Naive thymus-derived CD4-positive, alpha-beta T cell (primary cell): ENCODE measurements at regions not wholly inside any gene's neighbourhood (a gene's known extent, or its start where the extent isn't known, plus 50 kb on each side); places are given as distances from the start of the nearest gene placed in this dataset.

Experiments used
- ATAC-seq: fragments of 150-1000 bp; cut with Tn5 transposase; 2 replicates; pipeline ENCODE4 v1.10.0; 2021; ENCODE audit warnings: mild to moderate bottlenecking, moderate library complexity
- CTCF ChIA-PET: fragments of 350-600 bp; sonication (Branson Sonifier 250); formaldehyde crosslinking; loops from one replicate; lab custom pipeline; 2021; ENCODE audit warnings: antibody characterized with exemption; lab: Charles Lee
- POLR2A ChIA-PET: fragments of 350-600 bp; sonication (Branson Sonifier 250); formaldehyde crosslinking; loops from one replicate; lab custom pipeline; 2021; ENCODE audit warnings: antibody characterized with exemption, inconsistent platforms; lab: Charles Lee
- DNase-seq, 9 donors: peaks; one replicate each; pipeline versions ENCODE4 v3.0.0 to v3.0.0-alpha.2; 2020 to 2022; ENCODE audit warnings: mixed read lengths in 1 of 9
- H3K27ac ChIP-seq: one replicate; pipeline ENCODE4 v1.7.0; 2013; ENCODE audit warnings: mild to moderate bottlenecking, low read depth, low read length, moderate library complexity
- H3K27me3 ChIP-seq, 2 donors: one replicate each; pipeline ENCODE4 v1.7.0; 2013; ENCODE audit warnings: low read length in 2 of 2, mild to moderate bottlenecking in 2 of 2, moderate library complexity in 2 of 2; ENCODE audit not compliant: control insufficient read depth in 2 of 2, insufficient read depth in 2 of 2
- H3K36me3 ChIP-seq, 3 experiments: 1 replicate in 2 of 3; 2 replicates in 1 of 3; pipeline ENCODE4 v1.7.0; 2013; ENCODE audit warnings: low read length in 3 of 3, mild to moderate bottlenecking in 3 of 3, moderate library complexity in 1 of 3; ENCODE audit not compliant: insufficient read depth in 3 of 3, control insufficient read depth in 2 of 3
- H3K4me1 ChIP-seq, 2 donors: one replicate each; pipeline ENCODE4 v1.7.0; 2013; ENCODE audit warnings: low read length in 2 of 2, mild to moderate bottlenecking in 2 of 2, moderate library complexity in 1 of 2; ENCODE audit not compliant: control insufficient read depth in 2 of 2, insufficient read depth in 2 of 2
- H3K4me3 ChIP-seq: 2 replicates; pipeline ENCODE4 v1.7.0; 2013; ENCODE audit warnings: mild to moderate bottlenecking, low read length
- H3K9me3 ChIP-seq, 3 experiments: 1 replicate in 2 of 3; 2 replicates in 1 of 3; pipeline ENCODE4 v1.7.0; 2013; ENCODE audit warnings: low read length in 3 of 3; ENCODE audit not compliant: control insufficient read depth in 2 of 3
- H3K27ac Mint-ChIP-seq, 9 donors: one replicate each; pipeline ENCODE4 v1.8.0; 2020 to 2022; ENCODE audit warnings: mixed read lengths in 9 of 9, mild to moderate bottlenecking in 8 of 9, moderate library complexity in 5 of 9, inconsistent platforms in 2 of 9
- H3K27me3 Mint-ChIP-seq, 5 donors: one replicate each; pipeline ENCODE4 v1.8.0; 2021 to 2022; ENCODE audit warnings: mixed read lengths in 5 of 5, mild to moderate bottlenecking in 1 of 5
- H3K36me3 Mint-ChIP-seq, 5 donors: one replicate each; pipeline ENCODE4 v1.8.0; 2020 to 2022; ENCODE audit warnings: mixed read lengths in 5 of 5, mild to moderate bottlenecking in 3 of 5, inconsistent platforms in 1 of 5
- H3K4me1 Mint-ChIP-seq, 7 donors: one replicate each; pipeline ENCODE4 v1.8.0; 2020 to 2022; ENCODE audit warnings: mixed read lengths in 7 of 7, mild to moderate bottlenecking in 3 of 7, inconsistent platforms in 1 of 7
- H3K4me3 Mint-ChIP-seq, 10 donors: one replicate each; pipeline ENCODE4 v1.8.0; 2020 to 2022; ENCODE audit warnings: mild to moderate bottlenecking in 10 of 10, mixed read lengths in 10 of 10, moderate library complexity in 6 of 10, inconsistent platforms in 2 of 10
- H3K9me3 Mint-ChIP-seq, 11 donors: one replicate each; pipeline ENCODE4 v1.8.0; 2020 to 2022; ENCODE audit warnings: mixed read lengths in 11 of 11, mild to moderate bottlenecking in 4 of 11, inconsistent platforms in 1 of 11, moderate library complexity in 1 of 11
- intact Hi-C, 2 donors: fragments of 100-400 bp; cut with micrococcal nuclease; formaldehyde crosslinking; loops; one replicate each; pipeline ENCODE4 v1.15.1; 2023

DNA sequence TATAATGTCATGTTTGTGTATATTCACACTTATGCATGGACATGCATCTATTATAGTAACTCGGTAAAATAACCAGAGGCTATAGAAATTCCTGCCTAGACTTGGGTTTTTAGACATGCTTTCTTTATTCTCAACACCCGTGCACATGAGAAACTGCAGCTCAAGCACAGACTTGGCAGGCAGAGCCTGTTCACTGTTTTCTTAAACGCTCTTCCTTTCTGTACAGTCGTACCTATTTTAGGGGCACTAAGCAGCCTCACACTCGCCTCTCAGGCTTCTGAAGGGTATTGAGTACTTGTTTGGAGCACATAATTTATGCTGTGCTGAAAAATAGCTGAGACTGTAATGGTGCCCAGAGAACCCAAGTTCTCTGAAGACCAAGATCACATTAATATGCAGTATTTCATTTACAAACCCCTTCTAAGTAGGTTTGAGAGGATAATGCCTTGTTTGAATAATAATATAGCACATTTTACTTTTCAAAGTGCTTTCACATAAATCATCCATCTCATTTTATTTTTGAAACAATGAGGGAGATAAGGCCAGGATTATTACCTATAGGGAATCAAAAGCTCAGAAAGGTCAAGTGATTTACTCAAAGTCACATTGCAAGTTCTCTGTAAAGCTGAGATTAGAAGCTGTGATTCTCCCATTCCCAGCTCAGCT lies 429.9 kb downstream of the SPRY2 start:
- ChIA-PET POLR2A (no interaction called here), CTCF (no interaction called here)
- H3K36me3 ChIP-seq, result no peaks in the 10 kb centered on the region
- no peak for ATAC-seq
- intact Hi-C loops, result no loop called here
- H3K27ac Mint-ChIP-seq, result no peak overlapping the region
- H3K27me3 Mint-ChIP-seq, result no peaks in the 10 kb centered on the region
- H3K27me3 ChIP-seq, result no peaks in the 10 kb centered on the region
- H3K4me1 ChIP-seq, result no peaks in the 10 kb centered on the region
- peaks cover 0 to 1% (median 0%) of the 10 kb centered on the region in 11 donors for H3K9me3 Mint-ChIP-seq
- H3K4me3 ChIP-seq, result no peak overlapping the region
- no peak for DNase-seq
- no peaks in the 10 kb centered on the region for H3K36me3 Mint-ChIP-seq
- no peak overlapping the region for H3K4me3 Mint-ChIP-seq
- no peaks in the 10 kb centered on the region for H3K9me3 ChIP-seq
- no peak overlapping the region for H3K27ac ChIP-seq
- no peaks in the 10 kb centered on the region for H3K4me1 Mint-ChIP-seq

DNA sequence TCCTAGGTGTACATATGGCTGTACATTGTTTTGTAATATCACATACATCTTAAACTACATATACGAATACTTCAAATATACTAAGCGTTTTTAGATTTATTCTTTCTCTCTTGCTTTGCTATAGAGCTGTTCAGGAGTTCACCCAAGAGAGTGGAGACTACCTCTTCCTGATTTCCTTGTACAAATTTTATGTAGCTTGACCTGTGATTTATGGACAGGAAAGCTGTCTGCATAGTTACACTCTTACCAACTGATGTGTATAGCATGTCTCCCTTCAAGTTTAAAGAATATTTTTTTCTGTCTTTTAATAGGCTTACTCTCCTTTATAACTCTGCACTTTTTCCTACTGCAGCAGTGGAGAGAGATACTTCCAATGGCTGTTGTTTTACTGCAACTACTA lies 428.7 kb downstream of the NDFIP2 start:
- H3K4me3 ChIP-seq, result no peak overlapping the region
- H3K4me1 Mint-ChIP-seq, result no peaks in the 10 kb centered on the region
- H3K27ac ChIP-seq, result no peak overlapping the region
- H3K36me3 ChIP-seq, result no peaks in the 10 kb centered on the region
- peaks cover 0 to 1% (median 0%) of the 10 kb centered on the region in 11 donors for H3K9me3 Mint-ChIP-seq
- intact Hi-C loops, result no loop called here
- CTCF ChIA-PET, result no interaction called here
- no peak for DNase-seq
- H3K36me3 Mint-ChIP-seq, result no peaks in the 10 kb centered on the region
- H3K27me3 ChIP-seq, result no peaks in the 10 kb centered on the region
- no peaks in the 10 kb centered on the region for H3K4me1 ChIP-seq
- H3K27ac Mint-ChIP-seq, result no peak overlapping the region
- POLR2A ChIA-PET, result no interaction called here
- H3K4me3 Mint-ChIP-seq, result no peak overlapping the region
- no peak for ATAC-seq
- no peaks in the 10 kb centered on the region for H3K9me3 ChIP-seq
- H3K27me3 Mint-ChIP-seq, result no peaks in the 10 kb centered on the region

DNA sequence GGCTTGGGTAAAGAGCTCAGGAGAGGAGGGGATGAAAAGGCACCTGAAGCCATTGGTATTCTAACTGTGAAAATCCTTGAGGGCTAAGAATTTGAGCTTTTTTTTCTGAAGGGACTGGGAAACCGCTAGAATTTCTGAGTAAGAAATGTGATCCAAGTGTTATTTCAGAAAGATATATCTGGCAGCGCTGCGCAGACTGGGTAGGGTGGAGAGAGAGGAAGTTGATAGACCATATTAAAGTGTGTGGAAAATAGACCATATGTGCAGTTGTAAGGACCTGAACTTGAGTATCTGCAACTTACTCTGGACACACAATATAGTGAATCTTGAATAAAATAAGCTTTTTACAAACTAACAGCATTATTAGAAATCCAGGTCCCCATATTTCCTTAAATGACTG lies 427.4 kb downstream of the NDFIP2 start:
- no peaks in the 10 kb centered on the region for H3K4me1 ChIP-seq
- DNase-seq (no peak), ATAC-seq (no peak)
- no peaks in the 10 kb centered on the region for H3K27me3 ChIP-seq
- intact Hi-C loops, result no loop called here
- H3K36me3 ChIP-seq, result no peaks in the 10 kb centered on the region
- H3K27ac ChIP-seq, result no peak overlapping the region
- CTCF ChIA-PET, result no interaction called here
- Mint-ChIP-seq H3K27me3 (no peaks in the 10 kb centered on the region), H3K36me3 (no peaks in the 10 kb centered on the region), H3K27ac (no peak overlapping the region), H3K9me3 (peaks cover 0 to 1% (median 0%) of the 10 kb centered on the region in 11 donors), H3K4me1 (no peaks in the 10 kb centered on the region), H3K4me3 (no peak overlapping the region)
- no peaks in the 10 kb centered on the region for H3K9me3 ChIP-seq
- POLR2A ChIA-PET, result no interaction called here
- no peak overlapping the region for H3K4me3 ChIP-seq

DNA sequence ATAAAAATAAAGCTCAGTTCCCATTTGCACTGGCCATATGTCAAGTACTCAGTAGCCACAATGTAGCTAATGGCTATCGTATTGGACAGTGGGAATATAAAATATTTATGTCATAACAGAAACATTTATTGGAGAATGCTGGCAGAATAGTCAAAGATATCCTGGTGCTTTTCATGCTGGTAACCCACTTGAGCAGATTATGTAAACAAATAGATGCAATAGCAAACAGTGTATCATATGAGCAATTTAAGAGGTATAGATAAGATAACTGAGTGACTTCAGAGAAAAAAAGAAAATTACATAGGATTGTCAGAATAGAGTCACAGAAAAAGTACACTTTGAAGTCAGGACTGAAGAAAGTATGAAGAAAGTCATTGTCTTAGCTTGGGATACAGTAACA lies 426.6 kb downstream of the NDFIP2 start:
- Histone ChIP-seq H3K27me3 (no peaks in the 10 kb centered on the region), H3K9me3 (no peaks in the 10 kb centered on the region), H3K36me3 (no peaks in the 10 kb centered on the region), H3K4me3 (no peak overlapping the region), H3K27ac (no peak overlapping the region), H3K4me1 (no peaks in the 10 kb centered on the region)
- Mint-ChIP-seq H3K9me3 (peaks cover 0 to 2% (median 0%) of the 10 kb centered on the region in 11 donors), H3K36me3 (no peaks in the 10 kb centered on the region), H3K27me3 (no peaks in the 10 kb centered on the region), H3K4me1 (no peaks in the 10 kb centered on the region), H3K4me3 (no peak overlapping the region), H3K27ac (no peak overlapping the region)
- DNase-seq (no peak), ATAC-seq (no peak)
- intact Hi-C loops, result no loop called here
- CTCF ChIA-PET, result no interaction called here
- POLR2A ChIA-PET, result no interaction called here

DNA sequence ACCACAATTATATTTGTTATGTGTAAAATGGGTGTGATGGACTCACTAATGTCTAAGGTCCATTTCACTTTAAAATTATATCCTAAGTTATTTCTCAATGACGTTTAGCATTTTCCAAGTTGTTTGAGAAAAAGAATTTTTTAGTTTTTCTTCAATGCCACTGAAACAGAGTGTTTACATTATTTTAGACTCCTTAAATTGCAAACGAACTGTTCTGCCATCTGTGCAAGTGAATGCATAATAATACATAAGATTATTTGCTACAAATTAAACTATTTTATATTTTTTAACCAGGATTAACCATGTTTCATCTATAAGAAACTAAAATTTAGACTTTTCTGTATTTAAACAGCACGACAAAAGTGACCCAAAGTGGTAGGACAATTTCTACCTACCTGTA lies 425.4 kb downstream of the NDFIP2 start:
- ChIA-PET CTCF (no interaction called here), POLR2A (no interaction called here)
- H3K9me3 ChIP-seq, result no peaks in the 10 kb centered on the region
- Mint-ChIP-seq H3K4me1 (no peaks in the 10 kb centered on the region), H3K4me3 (no peak overlapping the region), H3K9me3 (peaks cover 0 to 5% (median 0%) of the 10 kb centered on the region in 11 donors), H3K27me3 (no peaks in the 10 kb centered on the region), H3K27ac (no peak overlapping the region), H3K36me3 (no peaks in the 10 kb centered on the region)
- H3K36me3 ChIP-seq, result no peaks in the 10 kb centered on the region
- intact Hi-C loops, result no loop called here
- no peaks in the 10 kb centered on the region for H3K4me1 ChIP-seq
- no peak overlapping the region for H3K4me3 ChIP-seq
- H3K27ac ChIP-seq, result no peak overlapping the region
- ATAC-seq (no peak), DNase-seq (no peak)
- H3K27me3 ChIP-seq, result no peaks in the 10 kb centered on the region

DNA sequence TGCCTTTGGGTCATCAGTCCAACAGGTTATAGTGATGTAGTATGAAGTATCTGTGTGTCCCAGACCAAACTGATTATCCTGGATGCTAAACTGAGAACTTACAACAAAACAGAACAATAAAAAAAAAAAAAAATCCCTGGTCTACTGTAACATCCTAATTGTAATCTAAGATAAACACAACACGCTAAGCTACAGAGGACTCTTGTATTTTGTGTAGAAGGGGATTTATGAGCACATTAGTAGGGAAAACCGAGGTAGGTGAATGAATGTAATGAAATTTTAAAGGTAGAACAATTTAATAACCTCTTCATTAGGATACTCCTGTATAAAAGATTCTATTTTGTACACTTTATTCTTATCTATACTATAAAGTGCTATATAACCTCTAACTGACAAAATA lies 424.1 kb downstream of the NDFIP2 start:
- Histone ChIP-seq H3K27ac (no peak overlapping the region), H3K36me3 (no peaks in the 10 kb centered on the region), H3K27me3 (no peaks in the 10 kb centered on the region), H3K4me3 (no peak overlapping the region), H3K9me3 (no peaks in the 10 kb centered on the region), H3K4me1 (no peaks in the 10 kb centered on the region)
- ChIA-PET POLR2A (no interaction called here), CTCF (no interaction called here)
- H3K36me3 Mint-ChIP-seq, result no peaks in the 10 kb centered on the region
- DNase-seq, result no peak
- no peak overlapping the region for H3K4me3 Mint-ChIP-seq
- no peak for ATAC-seq
- no peak overlapping the region for H3K27ac Mint-ChIP-seq
- intact Hi-C loops, result no loop called here
- H3K27me3 Mint-ChIP-seq, result no peaks in the 10 kb centered on the region
- peaks cover 0 to 6% (median 0%) of the 10 kb centered on the region in 11 donors for H3K9me3 Mint-ChIP-seq
- no peaks in the 10 kb centered on the region for H3K4me1 Mint-ChIP-seq

DNA sequence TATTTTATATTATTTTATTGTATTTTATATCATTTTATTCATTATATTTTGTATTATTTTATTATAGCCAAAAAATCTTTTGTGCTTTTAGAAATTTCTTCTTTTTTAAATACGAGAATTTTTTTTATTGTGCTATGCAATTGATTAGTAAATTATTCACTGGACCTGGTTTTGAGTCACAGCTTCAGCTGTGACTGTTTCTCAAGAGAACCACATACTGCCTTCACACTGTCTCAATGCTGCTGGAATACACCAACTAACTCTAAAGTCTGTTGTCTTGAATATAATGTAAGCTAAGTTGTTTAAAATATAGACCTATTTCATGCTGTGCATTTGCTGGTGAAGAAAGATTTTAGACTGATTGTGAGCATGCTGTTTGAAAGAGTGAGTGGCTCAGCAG lies 423.6 kb downstream of the NDFIP2 start:
- intact Hi-C loops, result no loop called here
- H3K9me3 ChIP-seq, result no peaks in the 10 kb centered on the region
- Mint-ChIP-seq H3K4me1 (no peaks in the 10 kb centered on the region), H3K27me3 (no peaks in the 10 kb centered on the region), H3K9me3 (peaks cover 0 to 6% (median 0%) of the 10 kb centered on the region in 11 donors), H3K27ac (no peak overlapping the region), H3K36me3 (no peaks in the 10 kb centered on the region), H3K4me3 (no peak overlapping the region)
- DNase-seq (no peak), ATAC-seq (no peak)
- no peaks in the 10 kb centered on the region for H3K36me3 ChIP-seq
- no peak overlapping the region for H3K27ac ChIP-seq
- ChIA-PET CTCF (no interaction called here), POLR2A (no interaction called here)
- H3K4me3 ChIP-seq, result no peak overlapping the region
- H3K27me3 ChIP-seq, result no peaks in the 10 kb centered on the region
- H3K4me1 ChIP-seq, result no peaks in the 10 kb centered on the region
